Smooth muscle cell (in vitro differentiated cells): ENCODE measurements at regions not wholly inside any gene's neighbourhood (a gene's known extent, or its start where the extent isn't known, plus 50 kb on each side); places are given as distances from the start of the nearest gene placed in this dataset. TPM values are rescaled to one million over a fixed set of nuclear protein-coding genes. Genes with fewer than 3 reads are reported as not detected.

Source experiments
- small RNA-seq: library from RNA; depleted of rRNA; stranded (forward); fragments of <200 nt; gene quantifications from one replicate; pipeline ENCODE3, GENCODE V24; 2014

Small RNA genes lying in the stretch of these regions (small RNA-seq; reads per million reads assigned to genes)
- gene RF00019 (not detected), gene RNU4-63P (not detected)
